ENCODE measurements at regions not wholly inside any gene's neighbourhood (a gene's known extent, or its start where the extent isn't known, plus 50 kb on each side); places are given as distances from the start of the nearest gene placed in this dataset.

- Mint-ChIP-seq H3K4me1 (ENCODE audit: low read depth) (peaks cover 8% of the 10 kb centered on the region), H3K36me3 (ENCODE audit: low read depth) (no peaks in the 10 kb centered on the region), H3K27ac (no peak overlapping the region), H3K27me3 (no peaks in the 10 kb centered on the region), H3K9me3 (no peaks in the 10 kb centered on the region), H3K4me3 (no peak overlapping the region)
- H3K27ac ChIP-seq (ENCODE audit: low read depth in 1 of 2, low read length in 2 of 2), result no peak overlapping the region
- no peak for ATAC-seq (ENCODE audit: poor library complexity)
- intact Hi-C loops (cut with DNase I, micrococcal nuclease), result no loop called here
- H3K27me3 ChIP-seq (ENCODE audit: control insufficient read depth in 1 of 2, insufficient read depth in 2 of 2, low read length in 2 of 2), result no peaks in the 10 kb centered on the region
- no peaks in the 10 kb centered on the region for H3K36me3 ChIP-seq (ENCODE audit: insufficient read depth, low read length)
- H3K4me3 ChIP-seq (ENCODE audit: low read length), result no peak overlapping the region
- POLR2A ChIA-PET, result no interaction called here
- DNase-seq, result no peak
- no peak for TF ChIP-seq CTCF (IDR thresholded peaks at IDR 0.05)
- no peaks in the 10 kb centered on the region for H3K9me3 ChIP-seq (ENCODE audit: control insufficient read depth in 1 of 2, insufficient read depth in 1 of 2, low read length in 2 of 2)
- H3K4me1 ChIP-seq (ENCODE audit: insufficient read depth, low read length), result peaks cover 2% of the 10 kb centered on the region
- CTCF ChIA-PET, result no interaction called here
Measured at GRCh38 chrX:10021461-10022272, 54.5 kb downstream of the CLDN34 start.

GRCh38 chrX:10022273-10022541 is 55.0 kb downstream of the CLDN34 start:
- Mint-ChIP-seq H3K4me1 (ENCODE audit: low read depth) (peaks cover 2% of the 10 kb centered on the region), H3K4me3 (no peak overlapping the region), H3K27me3 (no peaks in the 10 kb centered on the region), H3K36me3 (ENCODE audit: low read depth) (no peaks in the 10 kb centered on the region), H3K27ac (no peak overlapping the region), H3K9me3 (no peaks in the 10 kb centered on the region)
- no peak overlapping the region for H3K4me3 ChIP-seq (ENCODE audit: low read length)
- TF ChIP-seq CTCF (IDR thresholded peaks at IDR 0.05), result no peak
- no peak overlapping the region for H3K27ac ChIP-seq (ENCODE audit: low read depth in 1 of 2, low read length in 2 of 2)
- intact Hi-C loops (cut with DNase I, micrococcal nuclease), result no loop called here
- no peaks in the 10 kb centered on the region for H3K36me3 ChIP-seq (ENCODE audit: insufficient read depth, low read length)
- no peaks in the 10 kb centered on the region for H3K27me3 ChIP-seq (ENCODE audit: control insufficient read depth in 1 of 2, insufficient read depth in 2 of 2, low read length in 2 of 2)
- CTCF ChIA-PET, result no interaction called here
- POLR2A ChIA-PET, result no interaction called here
- ATAC-seq (ENCODE audit: poor library complexity) (no peak), DNase-seq (no peak)
- H3K9me3 ChIP-seq (ENCODE audit: control insufficient read depth in 1 of 2, insufficient read depth in 1 of 2, low read length in 2 of 2), result no peaks in the 10 kb centered on the region
- no peaks in the 10 kb centered on the region for H3K4me1 ChIP-seq (ENCODE audit: insufficient read depth, low read length)

GRCh38 chrX:10022580-10023245 is 55.6 kb downstream of the CLDN34 start:
- intact Hi-C loops (cut with DNase I, micrococcal nuclease), result no loop called here
- no peak overlapping the region for H3K4me3 Mint-ChIP-seq

More at GRCh38 chrX:10022580-10023245, 55.6 kb downstream of the CLDN34 start:
- no peaks in the 10 kb centered on the region for H3K4me1 ChIP-seq (ENCODE audit: insufficient read depth, low read length)
- Mint-ChIP-seq H3K36me3 (ENCODE audit: low read depth) (no peaks in the 10 kb centered on the region), H3K4me1 (ENCODE audit: low read depth) (no peaks in the 10 kb centered on the region), H3K27ac (no peak overlapping the region), H3K9me3 (no peaks in the 10 kb centered on the region), H3K27me3 (no peaks in the 10 kb centered on the region)
- CTCF ChIA-PET, result no interaction called here
- no peak overlapping the region for H3K4me3 ChIP-seq (ENCODE audit: low read length)
- POLR2A ChIA-PET, result no interaction called here
- ATAC-seq (ENCODE audit: poor library complexity) (no peak), DNase-seq (no peak)
- H3K9me3 ChIP-seq (ENCODE audit: control insufficient read depth in 1 of 2, insufficient read depth in 1 of 2, low read length in 2 of 2), result no peaks in the 10 kb centered on the region
- H3K36me3 ChIP-seq (ENCODE audit: insufficient read depth, low read length), result no peaks in the 10 kb centered on the region
- H3K27ac ChIP-seq (ENCODE audit: low read depth in 1 of 2, low read length in 2 of 2), result no peak overlapping the region
- TF ChIP-seq CTCF (IDR thresholded peaks at IDR 0.05), result no peak
- H3K27me3 ChIP-seq (ENCODE audit: control insufficient read depth in 1 of 2, insufficient read depth in 2 of 2, low read length in 2 of 2), result no peaks in the 10 kb centered on the region
